ENCODE measurements at regions not wholly inside any gene's neighbourhood (a gene's known extent, or its start where the extent isn't known, plus 50 kb on each side); places are given as distances from the start of the nearest gene placed in this dataset.
"Not testable (repeated sequence)": the region's sequence is repeated elsewhere in the genome, so short reads cannot be mapped to it uniquely, and the experiment has no call there.

- Histone ChIP-seq H3K36me3 (ENCODE audit: control insufficient read depth, insufficient read depth, low read length) (no peaks in the 10 kb centered on the region), H3K27ac (ENCODE audit: low read length) (no peak overlapping the region), H3K4me1 (ENCODE audit: control insufficient read depth, insufficient read depth, low read length) (no peaks in the 10 kb centered on the region), H3K27me3 (ENCODE audit: control insufficient read depth, insufficient read depth, low read length) (no peaks in the 10 kb centered on the region), H3K9me3 (ENCODE audit: control insufficient read depth, insufficient read depth, low read length) (no peaks in the 10 kb centered on the region), H3K4me3 (ENCODE audit: low read length) (no peak overlapping the region)
- TF ChIP-seq, protein P1, sequence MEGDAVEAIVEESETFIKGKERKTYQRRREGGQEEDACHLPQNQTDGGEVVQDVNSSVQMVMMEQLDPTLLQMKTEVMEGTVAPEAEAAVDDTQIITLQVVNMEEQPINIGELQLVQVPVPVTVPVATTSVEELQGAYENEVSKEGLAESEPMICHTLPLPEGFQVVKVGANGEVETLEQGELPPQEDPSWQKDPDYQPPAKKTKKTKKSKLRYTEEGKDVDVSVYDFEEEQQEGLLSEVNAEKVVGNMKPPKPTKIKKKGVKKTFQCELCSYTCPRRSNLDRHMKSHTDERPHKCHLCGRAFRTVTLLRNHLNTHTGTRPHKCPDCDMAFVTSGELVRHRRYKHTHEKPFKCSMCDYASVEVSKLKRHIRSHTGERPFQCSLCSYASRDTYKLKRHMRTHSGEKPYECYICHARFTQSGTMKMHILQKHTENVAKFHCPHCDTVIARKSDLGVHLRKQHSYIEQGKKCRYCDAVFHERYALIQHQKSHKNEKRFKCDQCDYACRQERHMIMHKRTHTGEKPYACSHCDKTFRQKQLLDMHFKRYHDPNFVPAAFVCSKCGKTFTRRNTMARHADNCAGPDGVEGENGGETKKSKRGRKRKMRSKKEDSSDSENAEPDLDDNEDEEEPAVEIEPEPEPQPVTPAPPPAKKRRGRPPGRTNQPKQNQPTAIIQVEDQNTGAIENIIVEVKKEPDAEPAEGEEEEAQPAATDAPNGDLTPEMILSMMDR (IDR thresholded peaks at IDR 0.05) = no peak
- H3K27ac Mint-ChIP-seq = no peak overlapping the region
- ATAC-seq (no peak), DNase-seq (no peak)
- H3K4me1 Mint-ChIP-seq = peaks cover 0 to 5% of the 10 kb centered on the region in 2 donors
- H3K36me3 Mint-ChIP-seq = no peaks in the 10 kb centered on the region
- no peak overlapping the region for H3K4me3 Mint-ChIP-seq
- H3K27me3 Mint-ChIP-seq (ENCODE audit: low read depth in 2 of 2) = no peaks in the 10 kb centered on the region
- intact Hi-C loops (cut with micrococcal nuclease) = no loop called here
- H3K9me3 Mint-ChIP-seq = peaks cover 10 to 11% of the 10 kb centered on the region in 2 donors
Observed at GRCh38 chr9:29432191-29432590, 1858.9 kb upstream of the C9orf72 start.

DNA sequence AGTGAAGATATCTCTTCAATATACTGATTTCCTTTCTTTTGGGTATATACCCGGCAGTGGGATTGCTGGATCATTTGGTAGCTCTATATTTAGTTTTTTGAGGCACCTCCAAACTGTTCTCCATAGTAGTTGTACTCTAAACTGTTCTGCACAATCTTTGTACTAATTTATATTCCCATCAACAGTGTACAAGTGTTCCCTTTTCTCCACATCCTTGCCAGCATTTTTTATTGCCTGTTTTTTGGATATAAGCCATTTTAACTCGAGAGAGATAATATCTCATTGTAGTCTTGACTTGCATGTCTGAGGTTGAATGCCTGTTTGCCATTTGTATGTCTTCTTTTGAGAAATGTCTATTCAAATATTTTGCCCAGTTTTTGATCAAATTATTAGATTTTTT is 1859.4 kb upstream of the C9orf72 start:
- H3K27me3 ChIP-seq (ENCODE audit: control insufficient read depth, insufficient read depth, low read length); ATAC-seq; H3K36me3 Mint-ChIP-seq; H3K4me3 Mint-ChIP-seq; H3K27ac Mint-ChIP-seq; H3K4me1 ChIP-seq (ENCODE audit: control insufficient read depth, insufficient read depth, low read length); H3K4me1 Mint-ChIP-seq; H3K4me3 ChIP-seq (ENCODE audit: low read length); DNase-seq; intact Hi-C loops (cut with micrococcal nuclease); H3K27me3 Mint-ChIP-seq (ENCODE audit: low read depth in 2 of 2); H3K27ac ChIP-seq (ENCODE audit: low read length); H3K36me3 ChIP-seq (ENCODE audit: control insufficient read depth, insufficient read depth, low read length); H3K9me3 ChIP-seq (ENCODE audit: control insufficient read depth, insufficient read depth, low read length): not testable (repeated sequence)
- WGBS (ENCODE audit: insufficient coverage) = no CpG with 5 or more reads among the region's 2 CpGs
- H3K9me3 Mint-ChIP-seq = peaks cover 10 to 11% of the 10 kb centered on the region in 2 donors

- TF ChIP-seq, protein P1 (IDR thresholded peaks at IDR 0.05) = no peak
Observed at GRCh38 chr9:29435368-29435767, 1862.1 kb upstream of the C9orf72 start.

GRCh38 chr9:29437526-29437925 is 1864.2 kb upstream of the C9orf72 start:
- TF ChIP-seq, protein P1 (IDR thresholded peaks at IDR 0.05) = no peak
- H3K27ac ChIP-seq (ENCODE audit: low read length) = no peak overlapping the region
- intact Hi-C loops (cut with micrococcal nuclease) = loop anchor here (5.0 kb wide), 1 partner anchor 225 kb away; the partner anchor contains the start of gene LINGO2
- Mint-ChIP-seq H3K36me3 (no peaks in the 10 kb centered on the region), H3K9me3 (peaks cover 3 to 5% of the 10 kb centered on the region in 2 donors), H3K4me1 (peaks cover 0 to 15% of the 10 kb centered on the region in 2 donors), H3K27me3 (ENCODE audit: low read depth in 2 of 2) (no peaks in the 10 kb centered on the region), H3K27ac (peak overlapping the region in 1 of 2 donors; percentile 64), H3K4me3 (no peak overlapping the region)
- no peaks in the 10 kb centered on the region for H3K9me3 ChIP-seq (ENCODE audit: control insufficient read depth, insufficient read depth, low read length)
- no peaks in the 10 kb centered on the region for H3K36me3 ChIP-seq (ENCODE audit: control insufficient read depth, insufficient read depth, low read length)
- 75% methylated on average over 2 of the region's 3 CpGs for WGBS (ENCODE audit: insufficient coverage)
- DNase-seq (no peak), ATAC-seq (peak in 2 of 3 donors; percentile 38 to 54)
- H3K4me3 ChIP-seq (ENCODE audit: low read length) = no peak overlapping the region
- no peaks in the 10 kb centered on the region for H3K27me3 ChIP-seq (ENCODE audit: control insufficient read depth, insufficient read depth, low read length)
- no peaks in the 10 kb centered on the region for H3K4me1 ChIP-seq (ENCODE audit: control insufficient read depth, insufficient read depth, low read length)

More at GRCh38 chr9:29435368-29435767, 1862.1 kb upstream of the C9orf72 start:
- H3K27me3 ChIP-seq (ENCODE audit: control insufficient read depth, insufficient read depth, low read length) = no peaks in the 10 kb centered on the region
- H3K36me3 ChIP-seq (ENCODE audit: control insufficient read depth, insufficient read depth, low read length) = no peaks in the 10 kb centered on the region
- Mint-ChIP-seq H3K27ac (no peak overlapping the region), H3K4me1 (peaks cover 0 to 15% of the 10 kb centered on the region in 2 donors), H3K36me3 (no peaks in the 10 kb centered on the region), H3K27me3 (ENCODE audit: low read depth in 2 of 2) (no peaks in the 10 kb centered on the region), H3K4me3 (no peak overlapping the region), H3K9me3 (peaks cover 5 to 6% of the 10 kb centered on the region in 2 donors)
- H3K4me3 ChIP-seq (ENCODE audit: low read length) = no peak overlapping the region
- no peak for DNase-seq
- H3K4me1 ChIP-seq (ENCODE audit: control insufficient read depth, insufficient read depth, low read length) = no peaks in the 10 kb centered on the region
- H3K27ac ChIP-seq (ENCODE audit: low read length) = no peak overlapping the region
- 100% methylated on average over 1 of the region's 1 CpG for WGBS (ENCODE audit: insufficient coverage)
- no peaks in the 10 kb centered on the region for H3K9me3 ChIP-seq (ENCODE audit: control insufficient read depth, insufficient read depth, low read length)
- no peak for ATAC-seq
- intact Hi-C loops (cut with micrococcal nuclease) = loop anchor here (5.0 kb wide), 1 partner anchor 223 kb away; the partner anchor contains the start of gene LINGO2
